HG03103 (cell line): ENCODE measurements at regions not wholly inside any gene's neighbourhood (a gene's known extent, or its start where the extent isn't known, plus 50 kb on each side); places are given as distances from the start of the nearest gene placed in this dataset.

ENCODE experiments used
- ATAC-seq: cut with Tn5 transposase; IDR thresholded peaks from one replicate; pipeline ENCODE4 v1.9.1; 2021; ENCODE audit warnings: low read depth; ENCODE audit not compliant: unreplicated experiment

DNA sequence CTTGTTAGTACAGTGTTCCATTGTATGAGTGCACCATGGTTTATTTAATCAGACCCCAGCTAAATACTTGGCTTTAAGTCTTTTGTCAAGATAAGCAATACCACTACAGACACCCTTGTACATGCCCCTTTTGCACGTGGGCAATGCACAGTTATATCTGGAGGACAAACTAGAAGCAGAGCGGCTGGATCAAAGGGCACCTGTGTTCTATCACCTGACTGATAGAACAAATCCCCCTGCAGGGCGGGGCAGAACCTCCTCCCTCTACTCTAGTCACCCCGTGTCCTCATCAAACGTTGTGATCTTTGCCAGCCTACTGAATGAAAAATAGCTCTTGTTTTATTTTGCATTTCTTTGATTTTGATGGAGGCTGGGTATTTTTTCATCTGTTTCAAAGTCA lies 314.9 kb downstream of the TLE3 start:
- ATAC-seq, result no peak

DNA sequence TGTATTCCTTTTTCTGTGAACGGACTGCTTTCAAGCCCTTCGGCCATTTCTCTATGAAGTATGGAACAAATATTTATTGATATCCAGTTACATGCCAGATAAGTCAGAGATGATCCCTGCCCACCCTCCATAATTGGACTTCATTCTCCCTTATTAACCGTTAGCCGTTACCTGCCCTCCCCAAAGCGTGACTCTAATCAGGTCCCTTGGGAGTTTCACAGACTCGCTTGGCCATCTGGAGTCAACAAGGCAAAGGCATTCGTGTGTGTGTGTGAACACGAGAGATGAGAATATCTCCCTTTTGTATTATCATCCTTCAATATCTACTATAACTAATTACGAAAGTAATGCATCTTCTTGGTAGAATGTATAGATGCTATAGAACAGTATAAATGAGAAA lies 314.5 kb downstream of the TLE3 start:
- no peak for ATAC-seq

DNA sequence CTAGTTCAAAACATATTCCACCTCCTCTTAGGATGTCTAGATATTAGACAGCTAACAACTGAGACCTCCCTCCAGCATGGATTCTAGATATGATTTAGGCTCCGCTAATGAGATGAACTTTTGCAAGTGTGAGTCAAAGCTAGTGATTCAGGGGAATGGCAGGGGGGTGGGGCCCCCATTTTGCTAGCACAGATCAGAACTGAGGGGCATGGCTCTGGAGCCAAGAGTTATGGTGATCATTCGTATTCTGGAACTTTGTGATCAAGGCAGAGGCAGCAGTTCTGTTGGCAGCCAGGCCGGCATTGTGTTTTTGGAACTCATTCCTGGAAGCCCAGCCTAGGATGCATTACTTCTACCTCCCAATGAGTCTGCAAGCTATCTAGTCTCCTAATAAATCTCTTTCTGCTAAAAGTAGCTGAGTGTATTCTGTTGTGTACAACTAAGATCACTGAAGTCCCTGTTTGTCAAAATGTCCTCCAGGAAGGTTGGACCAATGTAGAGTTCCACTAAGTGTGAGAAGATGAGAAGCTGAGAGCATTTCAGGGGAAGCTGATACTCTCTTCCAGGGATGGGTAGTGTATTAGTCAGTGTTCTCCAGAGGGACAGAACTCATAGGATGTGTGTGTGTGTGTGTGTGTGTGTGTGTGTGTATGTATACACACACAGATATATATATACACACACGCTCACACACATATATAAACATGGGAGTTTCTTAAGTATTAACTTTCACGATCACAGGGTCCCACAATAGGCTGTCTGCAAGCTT lies 312.7 kb downstream of the TLE3 start:
- ATAC-seq, result no peak

DNA sequence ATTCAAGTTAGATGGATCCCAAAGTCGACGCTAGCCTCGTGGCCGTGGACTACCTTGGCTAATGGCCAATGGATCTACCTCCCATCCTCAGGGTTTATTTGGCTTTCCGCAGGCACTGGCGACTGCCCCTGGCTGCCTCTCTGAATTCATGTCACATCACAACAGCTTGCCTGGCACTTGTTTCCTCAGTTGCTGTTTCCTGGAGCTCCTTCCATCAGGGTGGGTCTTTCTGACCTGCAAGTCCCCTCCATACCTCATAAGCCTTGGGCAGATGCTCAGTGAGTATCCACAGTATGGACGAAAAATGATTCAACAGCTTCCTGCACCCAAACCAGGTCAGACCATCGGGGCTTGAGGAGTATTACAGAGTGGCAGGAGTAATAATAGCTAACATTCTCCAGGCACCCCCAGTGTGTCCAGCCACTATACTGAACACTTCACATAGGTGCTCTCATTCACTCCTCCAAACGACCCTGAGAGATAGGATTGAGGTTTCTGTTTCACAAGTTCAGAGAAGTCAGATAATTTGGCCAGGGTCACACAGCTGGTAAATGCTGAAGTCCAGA lies 311.5 kb downstream of the TLE3 start:
- ATAC-seq, result no peak

DNA sequence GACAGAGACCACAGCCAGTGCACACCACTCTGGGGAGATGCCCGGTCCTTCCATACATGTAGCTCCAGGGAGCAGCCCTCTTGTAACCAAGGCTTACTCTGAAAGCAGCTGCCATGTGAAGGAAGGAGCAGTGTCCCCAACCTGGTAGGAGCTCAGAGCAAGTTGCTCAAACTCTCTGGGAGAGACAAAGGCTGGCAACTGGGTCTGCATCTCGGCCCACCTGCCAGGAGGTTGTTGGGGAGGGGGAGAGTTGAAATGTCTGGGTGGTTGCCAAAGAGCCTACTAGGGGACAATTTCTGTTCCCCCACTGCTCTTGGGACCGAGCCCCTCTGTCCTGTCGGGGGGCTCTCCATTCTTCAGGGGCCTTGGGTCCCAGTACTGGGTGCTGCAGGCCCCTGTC lies 309.9 kb downstream of the TLE3 start:
- no peak for ATAC-seq

DNA sequence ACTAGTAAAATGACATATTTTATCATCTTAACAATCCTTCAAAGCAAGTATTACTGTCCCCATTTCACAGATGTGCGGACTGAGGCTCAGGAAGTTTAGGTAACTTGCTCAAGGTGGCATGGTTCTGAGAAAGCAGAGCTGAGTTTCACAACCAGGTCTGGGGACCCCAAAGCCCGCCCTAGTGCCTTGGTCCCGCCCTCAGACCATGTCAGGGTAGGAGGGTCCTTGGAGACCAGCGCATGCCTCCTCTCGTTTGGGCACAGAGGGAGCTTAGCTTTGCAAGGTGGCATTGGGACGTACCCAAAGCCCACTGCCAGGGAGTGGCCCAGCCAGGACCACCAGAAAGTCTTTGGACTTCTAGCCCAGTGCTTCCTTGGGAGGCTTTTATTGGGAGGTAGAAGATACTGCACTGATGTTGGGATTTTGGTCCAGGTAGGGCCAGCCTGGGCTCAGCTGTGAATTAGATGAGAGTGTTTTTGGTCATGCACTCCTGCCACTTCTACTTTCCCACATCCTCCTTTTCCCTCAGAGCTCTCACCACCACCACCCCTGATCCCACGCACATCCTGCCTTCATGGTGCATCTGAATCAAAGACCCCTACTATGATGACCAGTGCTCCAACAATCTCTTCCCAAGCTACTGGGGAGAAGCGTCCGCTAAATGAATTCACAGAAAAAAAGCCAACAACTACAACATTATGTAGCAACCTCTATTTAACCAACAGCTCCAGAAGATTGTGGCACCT lies 307.9 kb downstream of the TLE3 start:
- ATAC-seq, result no peak

DNA sequence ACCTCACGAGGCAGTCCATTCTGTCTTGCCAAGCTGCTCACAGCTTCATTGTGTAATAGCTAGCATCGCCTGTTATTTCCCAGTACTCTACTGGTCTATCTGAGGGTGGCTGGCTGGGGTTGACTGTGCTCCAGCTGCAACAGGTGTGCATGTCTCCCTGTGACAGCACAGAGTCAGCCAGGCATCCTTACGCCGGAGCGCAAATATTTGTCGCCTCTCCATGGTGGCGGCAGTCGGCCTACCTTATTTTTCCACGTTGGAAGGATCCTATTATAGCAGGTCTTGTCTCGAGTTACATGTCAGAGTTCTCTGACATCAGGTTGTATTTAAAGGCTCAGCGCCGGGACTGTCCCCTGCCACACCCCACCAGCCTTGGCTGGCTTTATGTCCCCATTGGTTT lies 307.1 kb downstream of the TLE3 start:
- ATAC-seq, result no peak

DNA sequence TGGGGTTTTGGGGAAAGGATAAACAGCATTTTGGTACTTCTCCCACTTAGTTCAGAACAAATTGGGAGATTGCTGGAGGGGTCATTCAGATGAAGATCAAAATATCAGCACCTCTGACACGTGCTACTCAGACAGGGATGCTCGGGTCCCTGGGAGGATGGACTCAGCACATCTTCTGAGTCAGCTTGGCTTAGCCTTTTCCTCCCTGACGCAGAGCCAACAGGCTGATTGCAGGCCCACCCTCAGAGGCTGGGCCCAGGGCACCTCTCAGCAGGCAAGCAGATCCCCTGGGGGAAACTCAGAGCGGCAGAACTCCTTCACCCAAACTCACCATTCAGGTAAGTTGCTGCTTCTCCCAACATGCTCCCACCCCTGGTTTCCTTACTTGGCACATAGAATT lies 304.9 kb downstream of the TLE3 start:
- no peak for ATAC-seq

DNA sequence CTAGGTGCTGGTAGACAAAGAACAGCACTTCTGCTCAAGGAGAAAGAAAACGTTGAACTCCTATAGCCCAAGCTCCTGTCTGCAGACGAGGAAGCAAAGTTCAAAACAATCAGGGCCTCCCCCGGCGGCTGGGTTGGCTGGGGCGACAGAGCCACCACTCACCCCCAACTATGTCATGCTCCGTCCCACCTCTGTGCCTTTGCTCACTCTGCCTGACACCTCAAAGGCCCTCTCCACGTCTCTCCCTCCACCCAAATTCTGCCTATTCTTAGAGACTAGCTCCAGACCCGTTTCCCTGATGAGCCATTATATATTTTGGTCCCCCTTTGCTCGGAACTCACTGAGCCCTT lies 304.3 kb downstream of the TLE3 start:
- ATAC-seq, result no peak

DNA sequence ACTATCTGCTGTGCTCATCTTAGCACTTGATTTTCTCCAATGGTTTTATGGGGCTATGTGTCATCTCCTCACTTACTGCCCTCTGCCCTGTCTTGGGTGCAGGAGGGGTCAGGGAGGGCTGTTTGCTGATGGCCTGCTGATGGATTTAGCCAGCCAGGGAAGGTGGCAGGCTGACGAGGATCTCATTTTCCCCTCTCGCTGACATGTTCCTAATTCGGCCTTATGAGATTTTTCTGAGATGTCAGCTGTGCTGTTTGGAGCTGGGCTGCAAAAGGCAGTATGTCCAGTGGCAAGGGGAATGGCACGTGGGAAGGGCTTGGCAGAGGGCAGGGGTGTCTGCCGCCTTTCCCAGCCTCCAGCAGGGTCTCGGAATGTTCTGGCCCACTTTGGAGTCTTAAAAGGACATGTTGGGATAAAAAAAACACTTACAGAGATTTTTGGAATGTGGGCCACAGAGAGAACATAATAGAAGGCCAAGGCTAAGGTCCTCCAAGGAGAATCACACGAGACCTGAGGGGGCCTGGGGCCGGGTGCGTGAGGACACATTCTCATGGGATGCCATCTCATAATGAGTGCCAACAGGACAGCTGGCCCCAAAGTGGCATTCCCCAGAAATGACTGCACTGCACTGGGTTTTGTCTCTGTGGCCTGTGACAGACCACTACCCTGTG lies 303.8 kb downstream of the TLE3 start:
- no peak for ATAC-seq

DNA sequence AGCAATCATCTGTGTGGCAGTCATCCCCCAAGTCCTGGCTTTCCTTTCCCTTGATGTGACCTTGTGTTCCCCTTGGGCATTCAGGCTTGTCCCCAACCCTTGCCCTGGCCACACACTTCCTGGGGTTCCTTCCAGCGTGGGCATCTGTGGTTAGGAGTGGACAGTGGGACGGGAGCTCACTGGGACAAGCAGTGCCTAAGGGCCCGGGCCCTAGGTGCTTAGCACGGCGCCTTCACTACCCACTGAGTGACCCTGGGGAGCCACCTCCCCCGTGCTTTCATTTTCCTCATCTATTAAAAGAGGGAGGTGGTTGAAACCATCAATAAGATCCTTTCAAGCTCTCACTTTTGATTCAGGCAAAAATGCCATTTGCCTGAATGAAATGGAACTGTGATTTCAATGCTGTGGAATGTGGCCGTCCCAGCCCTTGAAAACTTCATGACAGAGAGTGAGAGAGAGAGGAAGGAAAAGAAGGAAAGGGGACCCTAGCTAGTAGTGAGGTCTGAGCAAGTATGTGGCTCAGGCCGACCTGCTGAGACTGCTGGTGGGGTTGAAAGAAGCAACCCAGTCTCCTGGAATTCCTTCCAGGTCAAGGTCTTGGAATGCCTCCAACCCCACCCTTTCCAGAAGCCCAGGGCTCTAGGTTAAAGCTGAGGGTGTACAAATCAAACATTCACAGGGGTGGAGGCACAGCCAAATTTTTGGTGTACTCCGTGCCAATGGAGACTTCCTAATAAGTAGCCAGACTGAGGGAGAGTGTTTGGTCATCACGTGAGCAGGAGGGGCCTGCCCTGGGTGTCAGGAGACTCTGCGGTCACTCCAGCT lies 302.9 kb downstream of the TLE3 start:
- no peak for ATAC-seq

DNA sequence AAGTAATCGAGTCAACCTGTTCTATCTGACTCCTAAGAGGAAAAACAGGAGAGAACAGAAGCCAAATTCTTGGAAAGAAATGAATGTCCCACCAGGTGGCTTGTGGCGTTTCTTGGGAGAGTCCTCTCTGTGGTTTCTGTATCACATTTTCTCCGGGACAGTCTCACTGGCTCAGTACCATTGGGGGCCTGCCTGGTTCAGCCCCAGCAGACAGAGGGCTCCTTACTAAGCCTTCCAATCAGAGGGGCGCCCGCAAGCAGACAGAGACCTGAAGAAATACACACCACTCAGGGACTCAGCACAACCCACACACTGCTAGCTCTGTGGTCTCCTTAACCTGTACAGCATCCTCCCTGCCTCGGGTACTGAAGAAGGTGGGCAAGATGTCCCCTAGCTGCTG lies 302.1 kb downstream of the TLE3 start:
- no peak for ATAC-seq

DNA sequence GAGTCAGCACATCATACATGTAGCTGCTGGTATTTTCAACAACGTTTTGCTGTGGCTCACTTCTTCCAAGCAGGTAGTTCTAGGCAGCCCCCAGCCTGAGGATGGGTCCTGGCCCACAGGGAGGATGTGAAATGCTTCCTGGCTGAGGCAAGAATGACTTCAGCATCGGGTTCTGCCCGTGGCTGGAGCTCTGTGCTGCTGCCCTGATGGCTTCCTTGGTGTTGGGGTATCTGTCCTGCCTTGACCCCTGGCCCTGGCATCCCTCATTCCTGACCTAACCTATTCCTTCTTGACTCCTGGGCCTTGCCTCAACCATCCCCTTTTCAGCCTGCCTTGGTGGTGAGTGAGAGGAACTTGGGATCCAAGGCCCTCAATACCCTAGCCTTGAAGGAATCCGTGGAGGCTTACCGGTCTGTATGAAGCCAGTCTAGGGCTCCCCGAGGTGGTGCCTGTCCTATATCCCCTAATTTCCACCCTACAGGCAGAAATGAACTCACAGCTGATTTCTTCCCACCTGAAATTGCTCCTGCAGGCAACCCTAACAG lies 300.6 kb downstream of the TLE3 start:
- no peak for ATAC-seq

DNA sequence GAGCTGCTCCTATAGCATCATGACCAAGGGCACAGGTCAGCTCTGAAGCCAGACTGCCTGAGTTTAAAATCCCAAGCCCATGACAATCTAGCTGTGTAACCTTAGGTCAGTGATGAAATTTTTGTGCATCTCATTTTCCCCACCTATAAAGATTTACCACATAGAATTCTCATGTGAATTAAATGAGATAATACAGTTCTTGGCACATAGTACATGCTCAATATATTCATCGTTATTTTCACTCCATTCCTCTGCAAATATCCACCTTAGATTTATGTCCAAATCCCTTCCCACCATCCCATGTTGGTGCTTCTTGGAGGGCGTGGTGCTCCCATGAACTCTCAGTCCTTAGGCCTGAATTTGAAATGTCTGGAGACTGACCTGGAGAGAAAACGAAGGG lies 300.1 kb downstream of the TLE3 start:
- no peak for ATAC-seq

DNA sequence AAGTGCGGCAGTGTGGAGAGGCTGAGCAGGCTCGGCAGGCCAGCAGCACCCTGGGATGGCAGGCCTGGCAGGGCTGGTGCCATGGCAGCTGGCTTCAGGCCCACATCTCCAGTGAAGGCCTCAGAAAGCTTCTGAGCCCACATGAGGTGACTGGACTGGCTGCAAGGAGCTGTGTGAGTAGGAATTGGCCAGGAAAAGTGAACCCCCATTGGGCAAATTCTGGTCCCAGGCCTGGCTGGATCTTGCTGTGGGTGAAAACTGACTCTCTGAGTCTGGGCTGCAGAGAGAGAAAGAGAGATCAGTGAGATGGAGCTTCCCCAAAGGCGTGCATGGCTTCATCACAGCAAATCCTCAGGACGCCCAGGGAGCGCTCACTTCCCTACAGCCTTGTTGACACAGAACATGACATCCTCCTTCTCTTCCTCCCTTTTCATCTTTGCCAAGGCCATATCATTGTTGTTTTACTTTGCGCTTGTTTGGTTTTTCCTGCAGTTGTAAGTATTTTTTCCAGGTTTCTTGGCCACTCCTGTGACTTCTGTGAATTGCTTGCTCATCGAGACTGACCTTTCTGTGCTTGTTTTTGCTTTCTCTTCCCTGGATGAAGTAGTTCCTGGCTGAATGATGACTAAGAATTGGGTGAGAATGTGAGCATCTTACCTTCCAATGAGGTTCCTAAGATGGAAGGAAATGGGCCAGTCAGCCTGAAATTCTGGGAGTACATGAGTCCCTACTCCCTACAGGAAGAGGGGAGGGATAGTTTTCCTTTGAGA lies 299.1 kb downstream of the TLE3 start:
- ATAC-seq, result no peak

DNA sequence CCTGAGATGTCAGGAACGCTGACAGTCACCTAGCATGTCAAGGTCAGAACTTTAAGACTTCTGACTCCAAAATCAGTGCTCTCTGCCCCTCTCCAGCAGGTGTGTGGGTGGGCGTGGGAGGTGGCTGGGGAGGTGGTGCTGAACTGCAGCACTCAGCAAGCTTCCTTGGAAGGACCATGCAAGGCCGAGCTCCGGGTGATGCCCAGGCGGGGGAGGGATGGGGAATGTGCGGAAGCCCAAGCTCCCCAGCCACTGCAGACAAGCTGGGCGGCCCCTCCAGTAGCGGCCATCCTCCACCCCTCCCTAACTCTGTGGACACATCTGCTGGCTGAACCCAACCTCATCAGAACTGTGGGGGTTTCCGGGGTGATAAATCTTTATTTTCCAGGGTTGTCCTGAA lies 296.6 kb downstream of the TLE3 start:
- no peak for ATAC-seq

DNA sequence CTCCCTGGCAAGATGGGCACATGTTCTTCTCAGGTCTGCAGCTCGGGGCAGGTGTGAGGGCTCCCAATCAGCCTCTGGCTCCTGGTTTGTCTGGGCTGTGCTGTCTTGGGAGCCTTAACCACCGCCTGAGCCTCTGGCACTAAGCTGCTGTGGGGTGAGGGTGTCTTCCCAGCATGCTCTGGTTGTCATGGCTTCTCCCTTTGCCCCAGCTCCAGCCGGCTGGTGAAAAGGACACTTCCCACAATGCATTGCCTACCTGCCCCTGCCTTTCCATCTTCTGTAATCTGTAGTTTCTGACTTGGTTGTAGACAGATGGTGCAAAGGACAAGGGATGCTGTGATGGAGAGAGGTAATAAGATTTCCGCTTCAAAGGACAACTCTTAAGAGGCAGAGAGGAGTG lies 295.3 kb downstream of the TLE3 start:
- ATAC-seq, result no peak

DNA sequence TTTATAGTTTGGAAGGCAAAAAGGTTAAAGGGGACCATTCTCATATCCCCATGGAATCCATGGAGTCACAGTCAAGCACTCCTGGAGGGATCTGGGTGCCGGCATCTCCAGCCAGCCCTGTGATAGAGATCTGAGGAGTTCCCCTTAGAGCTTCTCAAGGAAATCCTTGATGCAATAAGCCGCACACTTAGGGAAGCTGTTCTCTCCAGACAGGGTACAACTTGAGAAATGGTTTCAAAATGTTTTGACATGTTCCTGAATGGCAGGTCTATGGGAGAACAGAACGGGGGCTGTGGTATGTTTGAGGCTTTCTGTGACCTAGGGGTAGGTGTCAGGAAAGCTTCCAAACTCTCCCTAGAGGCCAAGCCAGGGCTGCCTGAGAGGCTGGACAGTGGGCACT lies 292.9 kb downstream of the TLE3 start:
- ATAC-seq, result no peak

DNA sequence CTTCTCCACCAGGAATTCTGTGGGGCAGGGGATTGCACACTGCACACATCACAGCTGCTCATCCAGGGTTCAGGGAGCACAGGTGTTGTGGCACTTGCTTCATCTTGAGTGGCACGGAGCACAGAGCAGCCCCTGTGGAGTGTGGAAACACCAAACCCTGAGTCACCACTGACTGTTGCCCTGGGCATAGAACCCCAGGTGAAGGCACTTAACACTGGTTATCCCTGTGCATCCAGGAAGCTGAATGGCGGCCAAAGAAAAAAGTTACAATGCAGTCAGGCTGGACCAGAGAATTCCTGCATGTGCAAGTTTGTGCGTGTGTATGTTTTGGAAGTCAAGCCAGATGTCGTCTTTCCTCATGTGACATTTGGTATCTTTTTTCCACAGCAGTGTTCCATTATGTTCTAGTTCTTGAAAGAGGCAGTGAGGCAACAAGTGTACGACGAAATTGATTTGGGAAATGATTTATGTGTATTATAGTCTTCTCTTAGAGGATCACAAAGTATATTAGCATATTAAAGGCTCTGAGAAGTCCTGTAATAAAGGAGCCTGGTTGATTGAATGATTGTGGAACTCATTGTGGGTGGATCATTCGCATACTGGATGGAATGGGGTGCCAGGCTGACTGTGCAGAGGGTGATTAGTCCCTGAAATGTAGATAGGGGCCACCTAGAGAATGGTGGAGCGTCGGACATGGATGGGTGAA lies 292.3 kb downstream of the TLE3 start:
- no peak for ATAC-seq
